ENCODE measurements at regions not wholly inside any gene's neighbourhood (a gene's known extent, or its start where the extent isn't known, plus 50 kb on each side); places are given as distances from the start of the nearest gene placed in this dataset.

GRCh38 chr6:81608776-81609175, 143.7 kb downstream of the TENT5A start:
- TF ChIP-seq CTCF (IDR thresholded peaks at IDR 0.05 in 2 of 3, conservative IDR thresholded peaks at IDR 0.05 in 1 of 3; ENCODE audit: control insufficient read depth in 2 of 3, extremely low read depth in 1 of 3, insufficient read depth in 1 of 3, low read depth in 3 of 3, low read length in 3 of 3) (no peak), SUZ12 (IDR thresholded peaks at IDR 0.05; ENCODE audit: unreplicated experiment) (no peak), SIN3A (IDR thresholded peaks at IDR 0.05; ENCODE audit: low read depth, low read length) (no peak), ATF2 (IDR thresholded peaks at IDR 0.05; ENCODE audit: low read length) (no peak), TAF1 (IDR thresholded peaks at IDR 0.05; ENCODE audit: borderline replicate concordance, low read depth, low read length) (no peak), CEBPZ (IDR thresholded peaks at IDR 0.05; ENCODE audit: low read depth, low read length) (no peak), SPI1 (IDR thresholded peaks at IDR 0.05; ENCODE audit: borderline replicate concordance, insufficient read depth, low read depth, low read length) (no peak), NBN (IDR thresholded peaks at IDR 0.05) (no peak), USF2 (IDR thresholded peaks at IDR 0.05; ENCODE audit: borderline replicate concordance, low read depth, low read length) (no peak), CHD2 (IDR thresholded peaks at IDR 0.05; ENCODE audit: borderline replicate concordance, low read depth, low read length) (no peak), YY1 (IDR thresholded peaks at IDR 0.05; ENCODE audit: low read depth, low read length) (no peak), CEBPB (IDR thresholded peaks at IDR 0.05; ENCODE audit: borderline replicate concordance in 1 of 2, low read depth in 2 of 2, low read length in 2 of 2) (no peak), EZH2 (IDR thresholded peaks at IDR 0.05; ENCODE audit: borderline replicate concordance, control insufficient read depth, low read depth, low read length) (no peak), SRF (IDR thresholded peaks at IDR 0.05; ENCODE audit: low read depth in 2 of 2, low read length in 2 of 2) (no peak)
